HG03520 (cell line): ENCODE measurements at regions not wholly inside any gene's neighbourhood (a gene's known extent, or its start where the extent isn't known, plus 50 kb on each side); places are given as distances from the start of the nearest gene placed in this dataset.

Source experiments
- ATAC-seq: cut with Tn5 transposase; IDR thresholded peaks from one replicate; pipeline ENCODE4 v1.9.1; 2021; ENCODE audit warnings: mild to moderate bottlenecking, moderate library complexity; ENCODE audit not compliant: unreplicated experiment

GRCh38 chr3:182699550-182700170 lies 93.6 kb upstream of the ATP11B start:
- no peak for ATAC-seq

- ATAC-seq = no peak
These were observed 91.1 kb upstream of the ATP11B start for GRCh38 chr3:182702216-182702615.

DNA sequence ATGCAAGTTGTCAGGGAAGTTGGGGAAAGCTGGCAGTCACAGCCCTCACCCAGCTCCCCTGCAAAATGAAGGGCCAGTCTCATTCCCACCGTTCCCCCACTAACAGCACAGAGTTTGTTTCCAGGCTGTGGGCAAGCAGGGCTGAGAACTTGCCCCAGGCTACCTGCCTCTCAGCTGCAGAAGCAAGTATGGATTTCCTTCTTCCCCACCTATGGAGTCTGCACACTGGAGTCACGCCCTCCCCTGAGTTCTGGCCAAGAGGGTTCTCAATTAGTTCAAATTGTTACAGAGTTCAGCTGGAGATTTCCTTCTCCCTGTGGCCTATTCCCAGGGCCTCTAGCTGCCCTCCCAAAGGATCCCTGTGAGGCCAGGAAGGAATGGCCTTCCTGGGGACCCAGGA lies 90.1 kb upstream of the ATP11B start:
- no peak for ATAC-seq

DNA sequence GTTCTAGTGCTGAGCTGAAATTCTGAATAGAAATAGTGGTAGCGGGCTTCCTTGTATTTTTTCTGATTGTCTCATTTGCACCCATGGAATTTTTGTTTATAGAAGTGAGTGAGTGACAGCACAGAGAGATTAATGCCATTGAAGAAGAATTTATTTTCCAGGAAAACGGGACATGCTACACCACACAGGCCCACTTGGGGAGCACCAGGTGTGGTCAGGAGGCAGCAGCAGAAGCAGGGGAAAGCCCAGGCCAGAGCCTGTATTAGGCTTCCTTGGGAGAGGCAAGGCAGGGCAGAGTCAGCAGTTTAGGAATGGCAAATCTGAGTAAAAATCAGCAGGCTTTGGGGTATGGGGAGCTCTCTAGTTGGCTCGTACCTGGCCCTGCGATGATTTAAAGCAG lies 88.4 kb upstream of the ATP11B start:
- no peak for ATAC-seq

DNA sequence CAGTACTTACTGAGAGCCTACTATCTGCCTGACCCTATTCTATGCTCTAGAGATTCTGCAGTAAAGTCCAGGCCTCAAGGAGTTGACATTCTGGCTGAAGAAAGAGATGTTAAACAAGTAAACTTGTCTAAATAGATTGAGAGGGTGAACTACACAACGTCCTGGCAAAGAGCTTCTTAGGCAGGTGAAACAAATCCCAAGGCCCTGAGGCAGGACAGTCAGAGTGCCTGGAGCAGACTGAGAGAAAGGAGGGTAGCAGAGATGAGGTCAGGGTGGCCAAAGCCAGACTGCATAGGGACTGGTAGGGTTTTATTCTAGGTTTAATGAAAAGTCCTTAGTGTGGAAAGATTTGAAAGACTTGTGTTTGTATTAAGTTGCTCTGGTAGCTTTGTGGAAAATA lies 84.5 kb upstream of the ATP11B start:
- ATAC-seq = no peak

GRCh38 chr3:182709306-182709705 lies 84.0 kb upstream of the ATP11B start:
- ATAC-seq = no peak

DNA sequence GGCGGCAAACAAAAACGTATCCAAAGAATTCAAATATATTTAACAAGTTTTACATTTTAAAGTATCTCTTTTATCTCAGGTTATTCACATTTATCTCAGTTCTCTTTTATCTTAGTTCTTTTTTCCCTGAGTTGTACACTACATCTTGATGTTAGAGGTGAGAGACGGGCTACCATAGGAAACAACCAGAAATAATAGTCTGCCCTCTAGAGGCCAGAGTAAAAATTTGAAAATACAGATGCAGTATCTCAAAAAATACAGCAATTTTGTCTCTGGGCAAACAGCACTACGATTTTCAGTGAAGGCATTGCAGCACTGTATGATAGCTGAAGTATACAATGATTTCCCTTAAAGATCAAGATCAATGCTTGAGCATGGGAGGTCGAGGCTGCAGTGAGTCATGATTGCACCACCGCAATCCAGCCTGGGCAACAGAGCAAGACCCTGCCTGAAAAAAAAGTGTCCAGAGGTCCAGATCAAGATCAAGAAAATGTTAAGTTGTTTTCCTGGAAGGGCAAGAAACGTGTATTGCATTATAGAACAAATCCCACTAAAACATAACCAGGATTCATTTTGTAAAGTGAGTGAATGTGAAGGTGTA lies 82.6 kb upstream of the ATP11B start:
- ATAC-seq = no peak

DNA sequence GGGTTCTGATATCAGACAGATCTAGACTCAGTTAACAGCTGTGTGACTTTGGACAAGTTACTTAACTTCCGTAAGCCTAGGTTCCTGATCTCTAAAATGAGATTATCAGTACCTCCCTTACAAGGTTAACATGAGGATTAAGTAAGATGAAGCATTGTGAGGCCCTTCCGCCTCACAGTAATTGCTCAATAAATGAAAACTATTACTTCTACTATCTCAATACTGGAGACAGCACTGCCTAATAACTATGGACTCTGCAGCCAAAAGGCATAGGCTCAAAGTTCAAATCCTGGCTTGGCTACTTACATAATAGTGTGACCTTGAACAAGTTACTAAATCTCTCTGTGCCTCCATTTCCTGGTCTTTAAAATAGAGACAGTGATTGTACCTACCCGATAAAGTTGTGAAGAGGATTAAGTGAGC lies 82.0 kb upstream of the ATP11B start:
- ATAC-seq = no peak

GRCh38 chr3:182711853-182712252 lies 81.5 kb upstream of the ATP11B start:
- ATAC-seq = no peak

- ATAC-seq = no peak
These were observed 80.2 kb upstream of the ATP11B start for GRCh38 chr3:182713111-182713510.

- peak; percentile 36 for ATAC-seq
These were observed 79.4 kb upstream of the ATP11B start for GRCh38 chr3:182713743-182714517.

DNA sequence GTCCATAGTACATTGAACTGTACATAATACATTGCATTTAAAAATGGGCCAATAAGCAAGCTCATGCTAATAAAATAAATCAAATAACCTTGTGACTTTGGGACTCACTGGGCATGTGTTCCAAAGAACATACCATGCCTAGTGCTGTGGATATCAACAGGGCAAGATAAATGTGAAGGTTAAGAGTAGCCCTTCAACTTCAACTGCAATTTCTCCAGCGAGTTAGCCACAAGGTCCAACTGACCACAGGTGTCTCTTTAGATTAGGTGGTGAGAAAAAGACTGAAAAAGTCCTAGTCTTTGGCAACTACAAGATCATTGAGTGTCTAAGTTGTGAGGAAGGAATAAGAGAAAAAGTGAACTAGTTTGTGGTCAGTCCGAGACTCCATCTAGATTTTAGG lies 78.3 kb upstream of the ATP11B start:
- ATAC-seq = no peak

GRCh38 chr3:182716114-182716688 lies 77.1 kb upstream of the ATP11B start:
- peak; percentile 40 for ATAC-seq

DNA sequence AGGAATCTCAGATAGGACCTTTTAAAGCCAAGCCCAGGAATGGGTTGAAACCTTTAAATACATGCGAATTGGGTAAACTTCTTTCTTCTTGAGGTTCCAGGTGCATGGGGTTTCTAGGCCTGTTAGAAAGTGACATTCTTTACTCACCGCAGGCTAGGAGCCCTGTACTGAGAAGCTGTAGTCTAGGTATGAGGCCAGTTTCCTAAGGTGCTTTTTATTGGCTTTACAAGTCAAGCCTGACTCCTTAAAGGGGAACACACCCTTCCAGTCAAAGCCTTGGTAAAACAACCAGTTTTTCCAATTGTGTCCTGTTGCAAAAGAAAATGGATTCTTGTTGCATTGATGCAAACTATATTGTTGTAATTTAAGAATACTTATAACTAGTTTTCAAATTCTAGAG lies 76.1 kb upstream of the ATP11B start:
- peak; percentile 90 for ATAC-seq

DNA sequence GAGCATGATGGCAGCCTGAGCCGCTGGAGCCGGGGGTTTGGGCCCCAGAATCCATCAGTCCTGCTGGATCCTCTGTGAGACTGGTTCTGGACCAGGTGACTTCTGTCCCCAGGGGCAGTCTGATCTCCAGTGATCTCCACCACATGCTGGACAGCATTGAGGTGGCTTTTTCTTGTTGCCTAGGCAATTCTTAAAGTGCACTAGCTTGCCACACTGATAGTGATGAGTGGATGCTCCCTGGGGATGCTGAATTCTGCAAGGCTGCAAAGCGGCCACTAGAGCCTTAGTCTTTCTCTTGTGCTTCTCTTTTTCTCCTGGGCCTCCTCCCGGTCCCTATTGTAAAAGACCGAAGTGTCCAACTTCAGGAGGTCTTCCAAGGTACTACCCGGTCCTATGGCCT lies 70.4 kb upstream of the ATP11B start:
- no peak for ATAC-seq

DNA sequence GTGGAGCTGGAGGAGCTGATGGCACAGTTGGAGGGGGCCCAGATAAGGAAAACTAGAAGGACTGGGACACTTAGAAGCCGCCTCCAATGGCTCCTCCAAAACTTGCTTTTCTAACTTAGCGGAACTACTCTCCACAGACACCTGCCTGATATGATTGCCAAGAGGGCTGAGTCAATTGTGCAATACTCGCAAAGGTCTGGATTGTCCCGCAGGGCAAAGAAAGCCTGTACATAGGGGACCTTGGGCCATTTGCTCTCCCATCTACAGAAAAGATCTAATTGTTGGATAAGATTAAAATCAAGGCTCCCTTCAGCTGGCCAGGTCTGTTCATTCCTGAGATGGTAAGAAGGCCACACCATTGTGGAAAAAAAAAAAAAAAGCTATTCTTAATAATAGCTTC lies 69.7 kb upstream of the ATP11B start:
- no peak for ATAC-seq

GRCh38 chr3:182725372-182726251 lies 67.7 kb upstream of the ATP11B start:
- ATAC-seq = no peak

DNA sequence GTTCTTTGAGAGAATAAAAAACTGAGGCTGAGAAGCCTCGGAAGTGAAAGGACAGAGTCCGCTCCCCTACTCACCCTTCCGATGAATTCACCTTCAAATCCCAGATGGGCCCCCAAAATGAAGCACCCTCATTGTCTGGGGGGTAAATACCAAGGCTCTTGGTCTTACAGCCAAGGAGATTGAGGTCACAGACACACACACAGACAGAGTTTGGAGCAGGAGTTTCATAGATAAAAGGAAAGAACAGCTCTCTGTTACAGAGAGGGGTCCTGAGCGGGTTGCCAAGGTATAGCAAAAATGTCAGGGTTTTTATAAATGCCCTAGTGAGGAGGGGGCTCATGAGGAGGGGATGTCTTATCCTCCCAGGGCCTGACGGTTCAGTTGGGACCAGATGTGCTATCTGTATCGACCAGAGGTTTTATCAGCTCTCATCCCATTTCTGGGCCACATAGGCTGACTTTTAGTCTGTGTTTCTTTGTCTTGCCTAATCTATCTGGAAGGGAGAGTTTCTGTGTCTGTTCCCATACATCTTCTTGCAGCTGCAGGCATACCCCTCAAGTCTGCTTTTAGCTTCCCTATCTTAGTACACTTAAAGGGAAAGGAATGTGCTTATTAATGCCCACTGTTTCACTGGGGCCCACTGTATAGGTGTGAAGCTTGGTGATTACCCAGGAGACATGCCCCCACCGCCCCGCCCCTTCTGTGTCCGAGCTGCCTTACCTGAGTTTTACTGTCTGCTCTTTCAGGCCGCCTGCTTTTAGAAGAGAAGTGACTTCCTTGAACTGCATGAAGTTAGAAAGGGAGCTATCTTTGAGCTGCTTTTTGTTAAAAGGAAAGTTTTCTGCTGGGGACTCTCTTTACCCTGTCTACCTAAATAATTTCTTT lies 66.8 kb upstream of the ATP11B start:
- no peak for ATAC-seq

- no peak for ATAC-seq
These were observed 65.1 kb upstream of the ATP11B start for GRCh38 chr3:182728238-182728637.
